ENCODE measurements at regions not wholly inside any gene's neighbourhood (a gene's known extent, or its start where the extent isn't known, plus 50 kb on each side); places are given as distances from the start of the nearest gene placed in this dataset.

GRCh38 chr2:219906114-219907010 lies 278.9 kb downstream of the SLC4A3 start:
- no peak for DNase-seq

GRCh38 chr2:219907011-219907365 lies 279.6 kb downstream of the SLC4A3 start:
- DNase-seq = no peak

- DNase-seq = no peak
These were observed 281.1 kb downstream of the SLC4A3 start for GRCh38 chr2:219908538-219908937.

GRCh38 chr2:219911541-219911940 lies 284.1 kb downstream of the SLC4A3 start:
- DNase-seq = no peak

- no peak for DNase-seq
These were observed 285.1 kb downstream of the SLC4A3 start for GRCh38 chr2:219912491-219912921.

GRCh38 chr2:219914577-219914976 lies 287.1 kb downstream of the SLC4A3 start:
- no peak for DNase-seq

GRCh38 chr2:219916281-219916680 lies 288.9 kb downstream of the SLC4A3 start:
- peak in 1 of 2 donors; percentile 6 for DNase-seq

- DNase-seq = no peak
These were observed 289.5 kb downstream of the SLC4A3 start for GRCh38 chr2:219916726-219917440.

- DNase-seq = no peak
These were observed 290.8 kb downstream of the SLC4A3 start for GRCh38 chr2:219918254-219918653.

- DNase-seq = no peak
These were observed 291.5 kb downstream of the SLC4A3 start for GRCh38 chr2:219918944-219919343.

GRCh38 chr2:219919506-219919905 lies 292.1 kb downstream of the SLC4A3 start:
- DNase-seq = no peak

- DNase-seq = no peak
These were observed 302.4 kb downstream of the SLC4A3 start for GRCh38 chr2:219929835-219930234.

- DNase-seq = no peak
These were observed 312.2 kb downstream of the SLC4A3 start for GRCh38 chr2:219939647-219940046.

- no peak for DNase-seq
These were observed 317.4 kb downstream of the SLC4A3 start for GRCh38 chr2:219944866-219945265.

GRCh38 chr2:219946021-219946420 lies 318.6 kb downstream of the SLC4A3 start:
- no peak for DNase-seq

GRCh38 chr2:219946529-219946928 lies 319.1 kb downstream of the SLC4A3 start:
- DNase-seq = no peak

GRCh38 chr2:219947575-219947974 lies 320.1 kb downstream of the SLC4A3 start:
- no peak for DNase-seq

GRCh38 chr2:219949053-219949452 lies 321.6 kb downstream of the SLC4A3 start:
- peak in 1 of 2 donors; percentile 15 for DNase-seq

- peak in 1 of 2 donors; percentile 17 for DNase-seq
These were observed 323.7 kb downstream of the SLC4A3 start for GRCh38 chr2:219951099-219951498.

- DNase-seq = no peak
These were observed 326.9 kb downstream of the SLC4A3 start for GRCh38 chr2:219954331-219954730.

GRCh38 chr2:219957820-219958219 lies 330.4 kb downstream of the SLC4A3 start:
- no peak for DNase-seq

GRCh38 chr2:219958941-219959340 lies 331.5 kb downstream of the SLC4A3 start:
- no peak for DNase-seq

- no peak for DNase-seq
These were observed 332.0 kb downstream of the SLC4A3 start for GRCh38 chr2:219959471-219959870.

- no peak for DNase-seq
These were observed 334.6 kb downstream of the SLC4A3 start for GRCh38 chr2:219961947-219962498.

All from hippocampal formation (tissue), 2 donors.